ENCODE measurements at regions not wholly inside any gene's neighbourhood (a gene's known extent, or its start where the extent isn't known, plus 50 kb on each side); places are given as distances from the start of the nearest gene placed in this dataset.

DNA sequence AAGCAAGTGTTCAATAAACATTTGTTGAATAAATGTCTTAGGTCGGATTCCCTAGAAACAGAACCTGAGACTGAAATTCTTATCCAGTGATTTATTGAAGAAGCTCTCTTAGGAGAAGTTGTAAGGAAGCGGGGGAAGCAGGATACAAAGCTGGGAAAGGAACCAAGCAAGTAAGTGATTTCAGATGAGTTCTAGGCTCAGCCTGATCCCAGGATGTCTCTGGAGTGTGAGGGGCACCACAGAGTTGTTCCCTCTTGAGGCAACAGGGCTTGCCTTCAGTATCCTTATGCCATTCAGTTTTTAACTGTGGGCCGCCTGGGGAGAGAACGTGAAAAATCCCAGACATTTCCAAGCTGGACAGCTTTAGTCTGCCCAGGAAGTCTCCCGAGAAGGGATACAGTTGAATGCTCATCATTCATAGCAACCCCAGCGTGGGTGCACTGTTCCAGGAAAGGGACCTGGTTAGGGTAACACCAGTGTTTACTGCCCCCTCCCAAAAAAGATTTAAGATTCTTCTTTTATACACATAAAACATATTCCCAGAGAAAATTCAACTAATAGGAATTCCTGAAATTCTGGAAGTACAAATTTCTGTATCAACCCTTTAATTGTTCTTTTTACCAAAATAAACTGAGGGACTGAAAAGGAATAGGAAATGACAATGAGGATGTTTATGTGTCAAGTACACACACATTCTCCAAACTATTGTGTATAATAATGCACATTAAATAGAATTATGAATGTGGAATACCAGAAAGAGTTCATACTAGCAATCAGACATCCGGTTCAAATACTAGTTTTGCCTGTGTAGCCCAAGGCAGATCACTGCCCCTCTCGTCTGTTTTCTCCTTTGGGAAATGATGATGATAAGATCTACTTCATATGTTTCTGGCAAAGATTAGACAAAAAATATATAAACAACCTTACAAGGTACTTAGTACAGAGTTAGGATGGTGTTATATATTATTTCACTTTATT lies 592.1 kb upstream of the CDH2 start:
- no peaks in the 10 kb centered on the region for H3K36me3 ChIP-seq
- no peaks in the 10 kb centered on the region for H3K27me3 ChIP-seq
- DNase-seq (ENCODE audit: low read depth in 1 of 2, low spot score in 1 of 2) = no peak
- H3K4me1 ChIP-seq (ENCODE audit: low read depth) = no peaks in the 10 kb centered on the region
- TF ChIP-seq, protein P1, sequence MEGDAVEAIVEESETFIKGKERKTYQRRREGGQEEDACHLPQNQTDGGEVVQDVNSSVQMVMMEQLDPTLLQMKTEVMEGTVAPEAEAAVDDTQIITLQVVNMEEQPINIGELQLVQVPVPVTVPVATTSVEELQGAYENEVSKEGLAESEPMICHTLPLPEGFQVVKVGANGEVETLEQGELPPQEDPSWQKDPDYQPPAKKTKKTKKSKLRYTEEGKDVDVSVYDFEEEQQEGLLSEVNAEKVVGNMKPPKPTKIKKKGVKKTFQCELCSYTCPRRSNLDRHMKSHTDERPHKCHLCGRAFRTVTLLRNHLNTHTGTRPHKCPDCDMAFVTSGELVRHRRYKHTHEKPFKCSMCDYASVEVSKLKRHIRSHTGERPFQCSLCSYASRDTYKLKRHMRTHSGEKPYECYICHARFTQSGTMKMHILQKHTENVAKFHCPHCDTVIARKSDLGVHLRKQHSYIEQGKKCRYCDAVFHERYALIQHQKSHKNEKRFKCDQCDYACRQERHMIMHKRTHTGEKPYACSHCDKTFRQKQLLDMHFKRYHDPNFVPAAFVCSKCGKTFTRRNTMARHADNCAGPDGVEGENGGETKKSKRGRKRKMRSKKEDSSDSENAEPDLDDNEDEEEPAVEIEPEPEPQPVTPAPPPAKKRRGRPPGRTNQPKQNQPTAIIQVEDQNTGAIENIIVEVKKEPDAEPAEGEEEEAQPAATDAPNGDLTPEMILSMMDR (IDR thresholded peaks at IDR 0.05; ENCODE audit: low read depth, low read length) = no peak
- no peaks in the 10 kb centered on the region for H3K9me3 ChIP-seq (ENCODE audit: low read depth)
- H3K4me3 ChIP-seq = no peak overlapping the region
- H3K27ac ChIP-seq = no peak overlapping the region

DNA sequence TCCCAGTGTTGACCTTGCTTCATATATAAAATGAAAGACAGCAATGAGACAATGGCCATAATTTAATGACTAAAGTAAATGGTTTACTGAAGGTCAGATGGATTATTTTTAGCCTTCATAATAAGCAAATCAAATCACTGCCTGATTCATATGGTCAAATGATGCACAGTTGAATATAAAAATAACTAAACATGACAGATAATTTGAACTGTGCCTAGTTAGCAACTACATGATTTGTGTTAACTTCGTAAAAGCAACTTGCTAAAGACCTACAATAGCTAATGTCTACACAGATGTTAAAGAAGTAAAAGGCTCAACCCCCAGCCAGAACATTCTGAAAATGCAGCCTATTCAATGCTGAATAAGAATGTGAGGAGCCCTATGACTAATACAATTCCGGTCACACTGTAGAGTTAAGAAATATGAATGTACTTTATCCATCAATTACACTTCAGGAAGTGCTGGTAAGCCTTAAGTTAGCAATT lies 590.8 kb upstream of the CDH2 start:
- H3K4me1 ChIP-seq (ENCODE audit: low read depth) = peaks cover 6% of the 10 kb centered on the region
- TF ChIP-seq, protein P1 (IDR thresholded peaks at IDR 0.05; ENCODE audit: low read depth, low read length) = no peak
- no peak overlapping the region for H3K27ac ChIP-seq
- peak in 1 of 2 donors; percentile 84 for DNase-seq (ENCODE audit: low read depth in 1 of 2, low spot score in 1 of 2)
- no peaks in the 10 kb centered on the region for H3K36me3 ChIP-seq
- H3K27me3 ChIP-seq = no peaks in the 10 kb centered on the region
- H3K9me3 ChIP-seq (ENCODE audit: low read depth) = no peaks in the 10 kb centered on the region
- H3K4me3 ChIP-seq = no peak overlapping the region

DNA sequence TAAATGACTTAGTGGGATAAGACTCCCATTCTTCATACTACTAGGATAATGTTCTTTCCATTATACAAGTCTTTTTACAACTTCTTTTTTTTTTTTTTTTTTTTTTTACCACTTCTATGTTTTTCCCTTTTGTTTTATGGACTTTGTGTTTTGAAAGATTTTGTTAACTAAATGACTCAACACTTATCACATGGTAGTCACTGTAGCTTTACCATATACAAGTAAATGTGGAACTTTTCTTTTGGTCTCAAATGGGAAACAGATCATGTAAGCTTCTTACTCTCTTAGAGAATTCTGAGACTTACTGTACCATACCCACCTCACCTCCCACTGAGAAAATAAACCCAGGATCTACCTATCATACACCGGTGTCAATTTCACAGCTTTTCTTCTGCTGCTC lies 590.3 kb upstream of the CDH2 start:
- DNase-seq (ENCODE audit: low read depth in 1 of 2, low spot score in 1 of 2) = no peak
- Histone ChIP-seq H3K4me1 (ENCODE audit: low read depth) (peaks cover 6% of the 10 kb centered on the region), H3K36me3 (no peaks in the 10 kb centered on the region), H3K9me3 (ENCODE audit: low read depth) (no peaks in the 10 kb centered on the region), H3K27me3 (no peaks in the 10 kb centered on the region), H3K4me3 (no peak overlapping the region), H3K27ac (no peak overlapping the region)
- TF ChIP-seq, protein P1 (IDR thresholded peaks at IDR 0.05; ENCODE audit: low read depth, low read length) = no peak

DNA sequence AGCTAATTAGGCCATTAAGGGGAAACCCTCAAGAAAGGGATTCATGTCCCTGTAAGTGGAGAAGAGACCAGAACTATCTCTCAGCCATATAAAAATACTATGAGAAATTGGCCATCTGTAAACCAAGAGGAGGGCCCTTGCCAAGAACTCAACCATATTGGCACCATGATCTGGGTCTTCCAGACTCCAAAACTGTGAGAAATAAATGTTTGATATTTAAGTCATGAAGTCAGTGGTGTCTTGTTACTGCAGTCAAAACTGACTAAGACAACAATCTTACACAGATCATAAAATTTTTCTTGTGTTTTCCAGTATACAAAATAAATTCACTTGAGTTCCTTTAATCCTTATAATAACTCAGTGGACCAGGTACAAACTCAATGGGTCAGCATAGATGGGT lies 589.8 kb upstream of the CDH2 start:
- H3K4me1 ChIP-seq (ENCODE audit: low read depth) = peaks cover 6% of the 10 kb centered on the region
- TF ChIP-seq, protein P1 (IDR thresholded peaks at IDR 0.05; ENCODE audit: low read depth, low read length) = no peak
- DNase-seq (ENCODE audit: low read depth in 1 of 2, low spot score in 1 of 2) = no peak
- H3K27ac ChIP-seq = no peak overlapping the region
- H3K27me3 ChIP-seq = no peaks in the 10 kb centered on the region
- H3K36me3 ChIP-seq = no peaks in the 10 kb centered on the region
- no peak overlapping the region for H3K4me3 ChIP-seq
- no peaks in the 10 kb centered on the region for H3K9me3 ChIP-seq (ENCODE audit: low read depth)

DNA sequence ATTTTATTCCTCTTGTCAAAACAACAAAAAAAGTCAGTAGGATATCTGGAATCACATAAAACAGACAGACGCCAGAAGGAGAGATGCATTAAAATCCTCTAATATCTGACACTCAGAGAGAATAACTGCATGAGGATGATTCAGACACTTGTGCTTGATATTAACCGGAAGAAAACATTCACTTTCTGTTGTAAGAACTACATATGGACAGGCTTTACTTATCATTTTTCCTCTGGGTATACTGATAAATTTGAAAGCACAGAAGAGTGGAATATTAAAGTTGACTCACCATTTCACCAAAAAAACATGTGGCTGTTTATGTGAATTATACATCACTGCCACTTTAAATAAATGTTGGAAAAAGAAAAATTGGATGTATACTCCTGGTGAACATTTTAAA lies 589.1 kb upstream of the CDH2 start:
- Histone ChIP-seq H3K27ac (no peak overlapping the region), H3K27me3 (no peaks in the 10 kb centered on the region), H3K4me1 (ENCODE audit: low read depth) (peaks cover 6% of the 10 kb centered on the region), H3K9me3 (ENCODE audit: low read depth) (no peaks in the 10 kb centered on the region), H3K4me3 (no peak overlapping the region), H3K36me3 (no peaks in the 10 kb centered on the region)
- TF ChIP-seq, protein P1 (IDR thresholded peaks at IDR 0.05; ENCODE audit: low read depth, low read length) = no peak
- peak in 1 of 2 donors; percentile 77 for DNase-seq (ENCODE audit: low read depth in 1 of 2, low spot score in 1 of 2)
